Activated gamma-delta T cell treated with Interleukin-2 at 50 U/mL for 16 hours (primary cell): ENCODE measurements at regions not wholly inside any gene's neighbourhood (a gene's known extent, or its start where the extent isn't known, plus 50 kb on each side); places are given as distances from the start of the nearest gene placed in this dataset.

Source experiments
- DNase-seq: peaks from one replicate; pipeline ENCODE4 v3.0.0-alpha.2; 2020

DNA sequence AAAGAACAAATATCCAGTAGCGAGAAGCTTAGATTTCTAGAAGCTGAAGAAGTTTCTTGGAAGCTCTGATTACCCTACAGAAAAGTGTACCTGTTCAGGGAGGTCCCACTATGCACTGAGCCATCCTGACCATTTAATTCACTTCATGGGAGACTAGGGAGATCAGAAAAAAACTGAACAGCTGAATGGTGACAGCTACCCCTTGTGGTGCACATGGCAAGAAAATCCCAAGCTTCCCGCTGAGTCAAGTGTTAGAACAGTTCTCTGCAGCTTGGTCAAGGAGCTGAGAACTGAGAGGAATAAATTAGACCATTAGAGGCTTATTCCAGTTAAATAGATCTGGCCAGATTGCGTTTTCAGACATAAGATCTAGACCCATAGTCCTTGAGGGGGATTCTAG is 197.2 kb upstream of the VEPH1 start:
- DNase-seq: no peak

DNA sequence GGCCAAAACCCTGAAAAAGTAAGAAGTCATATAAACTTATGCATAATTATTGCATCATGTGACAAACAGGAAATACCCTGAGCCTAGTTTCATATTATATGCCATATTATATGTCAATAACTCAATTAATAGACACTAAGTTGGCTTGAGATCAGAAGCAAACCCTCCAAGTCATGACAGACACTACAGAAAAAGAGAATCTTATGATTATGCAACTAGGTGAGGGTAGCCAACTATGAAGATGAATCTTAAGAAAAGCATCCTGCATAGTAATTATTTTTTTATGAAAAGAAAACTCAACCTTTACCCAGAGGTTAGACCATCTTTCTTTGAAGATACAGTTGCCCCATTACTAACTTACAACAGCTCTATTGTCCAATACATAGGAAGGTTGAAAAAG is 192.4 kb upstream of the VEPH1 start:
- DNase-seq: no peak

DNA sequence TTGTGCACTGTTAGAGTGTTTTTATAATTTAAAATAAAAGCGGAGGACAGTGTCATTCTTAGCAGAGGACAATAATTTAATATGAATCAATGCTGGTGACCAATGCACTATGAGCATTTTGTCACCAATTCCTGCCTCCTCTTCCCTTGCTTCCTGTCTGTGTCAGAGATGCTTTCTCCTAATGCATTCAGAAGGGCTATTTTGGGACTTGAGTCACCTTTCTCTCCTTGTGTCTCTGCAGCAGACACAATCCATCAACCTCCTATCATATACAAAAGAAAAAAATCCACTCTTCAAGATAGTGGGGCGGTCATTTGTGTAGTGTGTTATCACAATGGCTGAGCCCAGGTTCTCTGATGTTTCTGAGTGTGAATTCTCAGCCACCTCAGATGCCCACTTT is 191.9 kb upstream of the VEPH1 start:
- DNase-seq: no peak

DNA sequence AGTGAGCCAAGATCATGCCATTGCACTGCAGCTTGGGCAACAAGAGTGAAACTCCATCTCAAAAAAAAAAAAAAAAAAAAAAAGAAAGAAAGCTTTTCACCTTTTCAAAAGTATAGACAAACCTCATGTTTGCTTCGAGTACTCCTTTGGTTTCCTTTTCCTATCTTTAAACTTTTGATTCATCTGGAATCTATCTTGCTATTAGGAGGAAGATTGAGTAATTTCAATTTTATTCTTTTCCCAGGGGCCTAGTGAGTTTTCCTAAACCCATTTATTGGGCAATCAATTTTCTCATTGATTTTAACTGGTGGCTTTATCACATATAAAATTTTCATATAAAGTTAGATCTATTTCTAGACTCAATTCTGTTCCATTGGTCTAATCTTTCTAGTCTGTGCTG is 190.5 kb upstream of the VEPH1 start:
- no peak for DNase-seq

DNA sequence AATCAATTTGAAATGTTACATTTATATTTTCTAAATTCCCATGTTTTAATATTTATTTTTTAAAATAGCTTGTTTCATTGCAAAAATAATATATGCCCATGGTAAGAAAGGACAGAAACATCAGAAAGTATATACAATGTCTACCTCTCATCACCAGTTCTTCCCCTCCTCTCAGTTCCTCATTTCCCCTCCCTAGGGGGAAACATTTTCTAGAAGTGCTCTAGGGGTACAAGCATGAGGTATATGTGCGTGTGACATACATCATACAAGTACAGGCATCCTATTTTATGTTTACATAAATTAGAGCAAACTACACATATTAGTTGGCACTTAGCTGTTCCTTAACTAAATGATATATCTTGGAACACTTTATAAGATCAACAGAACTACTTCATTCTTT is 189.3 kb upstream of the VEPH1 start:
- DNase-seq: no peak

DNA sequence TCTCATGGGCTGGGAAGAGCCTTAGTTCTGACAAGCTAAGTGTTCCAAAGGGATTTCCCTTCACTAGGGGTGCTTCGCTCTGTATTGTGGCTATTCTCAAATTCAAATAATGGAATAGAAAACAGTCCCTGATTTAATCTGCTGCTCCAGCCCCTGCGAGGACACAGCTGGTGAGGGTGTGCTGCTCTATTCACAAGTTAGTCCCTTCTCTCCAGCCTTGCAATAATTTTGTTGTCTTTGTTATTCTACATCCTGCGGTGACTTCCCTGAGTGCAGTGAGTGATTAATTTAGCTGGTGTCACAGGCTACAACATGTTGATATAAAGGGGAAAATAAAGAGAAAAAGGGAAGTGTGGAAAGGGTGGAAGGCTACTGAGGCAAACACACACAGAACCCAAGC is 180.5 kb upstream of the VEPH1 start:
- no peak for DNase-seq

DNA sequence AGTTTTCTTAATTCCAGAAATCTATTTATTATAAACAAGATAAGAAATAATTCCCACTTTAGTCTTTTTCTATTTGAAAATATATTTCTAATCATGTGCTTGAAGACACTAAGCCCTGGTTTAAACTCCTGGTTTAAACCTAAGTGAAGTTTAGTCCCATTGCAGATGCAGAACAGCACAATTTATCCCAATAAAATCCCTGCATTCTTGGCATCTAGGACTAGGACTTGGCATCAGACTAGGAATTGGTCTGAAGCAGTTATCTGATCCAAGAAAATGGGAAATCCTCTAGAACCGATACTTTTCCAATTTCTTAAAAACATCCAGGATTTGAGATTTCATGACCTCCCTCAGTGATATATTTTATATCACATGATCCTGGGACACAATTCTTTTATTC is 168.8 kb upstream of the VEPH1 start:
- no peak for DNase-seq

DNA sequence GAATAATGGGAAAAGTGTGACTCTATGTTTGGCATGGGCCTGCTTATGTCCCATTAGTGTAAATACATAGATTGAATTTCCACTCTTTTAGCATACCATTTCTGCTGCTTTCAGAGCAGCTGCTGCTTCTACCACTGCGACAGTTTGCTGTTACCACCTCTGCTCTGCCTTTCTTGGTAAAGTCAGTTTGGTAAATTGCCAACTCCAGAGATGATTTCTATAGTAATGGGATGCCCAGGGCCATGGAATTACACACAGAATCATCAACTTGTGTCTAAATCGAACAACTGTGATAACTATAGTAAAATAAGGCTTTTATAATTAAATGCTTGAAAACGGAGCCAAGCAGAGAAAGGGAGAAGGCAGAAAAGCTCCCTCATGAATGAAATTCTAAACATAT is 168.4 kb upstream of the VEPH1 start:
- DNase-seq: no peak

DNA sequence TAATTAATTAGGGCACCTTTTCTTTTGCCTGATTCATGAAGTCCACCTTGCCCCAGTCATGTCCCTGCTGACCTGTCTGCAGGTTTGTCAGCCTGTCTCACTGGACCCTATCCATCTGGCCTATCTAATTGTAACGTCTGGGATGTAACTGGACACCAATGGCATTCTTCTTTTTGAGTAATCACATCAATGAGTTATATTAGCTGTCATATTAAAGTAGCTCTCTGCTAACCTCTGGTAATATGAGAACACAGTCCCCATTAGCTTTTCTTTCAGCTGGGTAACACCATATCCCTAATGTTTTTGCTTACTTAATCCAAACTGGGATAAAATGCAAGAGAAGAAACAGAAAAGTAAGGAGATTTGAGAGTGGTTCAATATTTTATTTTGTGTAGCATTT is 166.2 kb upstream of the VEPH1 start:
- DNase-seq: no peak

DNA sequence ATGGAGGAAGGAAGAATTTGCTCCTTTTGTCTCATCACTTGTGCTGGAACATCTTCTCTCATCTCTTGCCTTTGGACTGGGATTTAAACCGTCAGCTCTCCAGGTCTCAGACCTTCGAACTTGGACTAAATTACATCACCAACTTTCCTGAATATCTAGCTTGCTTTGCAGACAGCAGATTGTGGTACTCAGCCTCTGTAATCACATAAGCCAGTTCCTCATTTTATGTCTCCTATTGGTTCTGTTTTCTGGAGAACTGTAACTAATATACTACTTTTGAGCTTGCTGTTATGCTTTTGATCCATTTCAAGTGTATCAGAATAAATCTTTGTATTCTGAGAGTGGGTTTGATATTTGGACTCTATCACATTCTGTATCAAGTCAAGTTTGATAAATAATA is 164.3 kb upstream of the VEPH1 start:
- DNase-seq: no peak

DNA sequence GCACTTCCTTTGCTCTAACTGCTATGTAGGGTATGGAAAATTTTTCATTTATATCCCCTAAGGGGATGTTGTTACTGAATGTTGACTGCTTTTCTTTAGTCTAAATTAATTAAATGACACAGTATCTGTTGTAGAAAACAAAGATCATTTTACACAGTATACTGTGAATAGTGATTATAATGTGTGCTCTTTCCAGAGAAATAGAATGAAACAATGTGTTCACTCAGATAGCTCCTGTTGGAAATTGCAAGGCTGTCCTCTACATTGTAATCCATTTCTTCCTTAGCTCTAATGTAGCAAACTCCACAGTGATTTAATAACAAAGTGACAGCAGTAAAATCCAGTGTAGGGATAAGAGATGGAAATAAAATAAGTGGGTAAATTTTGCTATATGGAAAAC is 159.0 kb upstream of the VEPH1 start:
- DNase-seq: no peak

DNA sequence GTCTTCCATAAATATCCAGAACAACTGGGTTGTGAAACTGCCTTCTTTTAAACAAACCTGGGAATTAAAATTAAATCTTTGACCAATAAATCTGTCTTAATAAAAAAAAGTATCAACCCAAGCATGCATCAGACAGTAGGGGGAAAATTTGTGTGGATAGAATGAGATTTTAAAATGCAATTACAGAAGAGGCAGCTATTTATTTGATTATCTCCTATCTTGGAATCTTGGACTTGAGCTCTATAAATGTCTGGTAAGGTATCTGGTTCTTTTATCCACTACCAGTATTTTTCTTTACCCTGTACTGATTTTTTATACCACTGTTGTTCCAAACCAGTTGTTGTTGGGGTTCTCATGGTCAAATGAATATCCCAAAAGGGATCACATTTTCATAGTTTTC is 157.6 kb upstream of the VEPH1 start:
- DNase-seq: no peak

DNA sequence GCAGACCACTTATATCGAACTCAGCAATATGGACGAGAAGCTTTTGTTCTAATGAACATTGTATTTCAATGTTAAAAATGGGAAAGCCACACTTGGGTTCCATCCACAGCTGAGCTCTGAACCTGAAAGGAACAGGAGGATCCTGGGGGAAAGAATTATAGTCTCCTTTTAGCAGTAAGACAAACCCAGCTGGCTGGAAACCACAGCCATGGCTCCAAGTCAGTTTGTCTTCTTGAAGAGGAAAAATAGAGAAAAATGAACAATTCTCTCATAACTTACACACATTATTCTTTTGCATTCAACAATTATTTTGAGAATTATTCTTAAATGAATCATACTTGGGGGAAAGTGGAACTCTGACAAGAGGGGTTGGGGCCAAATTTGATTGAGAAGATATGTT is 149.2 kb upstream of the VEPH1 start:
- DNase-seq: no peak

DNA sequence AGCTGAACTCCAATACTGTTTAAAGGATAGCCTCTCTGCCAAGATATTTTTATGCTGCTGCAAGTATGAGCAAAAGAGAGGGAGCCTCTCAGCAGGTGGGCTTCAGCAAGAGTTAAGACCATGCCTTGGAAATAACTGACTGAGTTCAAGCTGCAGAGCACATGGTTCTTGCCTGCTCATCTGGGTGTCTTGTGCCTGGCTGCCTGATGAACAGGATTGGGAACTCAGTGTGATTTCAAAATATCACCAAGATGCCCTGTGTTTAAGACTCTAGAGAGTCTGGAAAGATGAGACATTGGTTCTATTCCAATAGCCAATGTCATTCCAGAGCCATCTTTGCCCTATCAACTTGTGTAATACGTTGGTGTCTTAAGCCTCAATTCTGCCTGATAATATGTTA is 147.5 kb upstream of the VEPH1 start:
- DNase-seq: no peak

DNA sequence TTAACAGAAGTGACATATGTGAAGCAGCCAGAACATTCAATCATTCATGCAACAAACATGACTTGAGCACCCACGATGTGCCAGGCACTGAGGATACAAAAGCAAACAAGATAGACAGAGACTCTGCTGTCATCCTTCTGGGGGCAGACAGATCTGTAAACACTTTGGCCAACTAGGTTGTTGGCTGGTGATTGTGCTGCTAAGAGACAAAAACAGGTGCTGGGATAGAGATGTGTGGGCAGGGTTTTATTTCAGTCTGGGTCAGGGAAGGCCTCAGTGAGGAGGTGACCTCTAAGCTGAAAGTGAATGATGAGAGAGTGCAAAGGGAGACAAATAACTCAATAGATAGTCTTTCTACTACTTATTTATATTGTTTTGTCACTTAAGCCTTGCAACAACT is 147.0 kb upstream of the VEPH1 start:
- no peak for DNase-seq

DNA sequence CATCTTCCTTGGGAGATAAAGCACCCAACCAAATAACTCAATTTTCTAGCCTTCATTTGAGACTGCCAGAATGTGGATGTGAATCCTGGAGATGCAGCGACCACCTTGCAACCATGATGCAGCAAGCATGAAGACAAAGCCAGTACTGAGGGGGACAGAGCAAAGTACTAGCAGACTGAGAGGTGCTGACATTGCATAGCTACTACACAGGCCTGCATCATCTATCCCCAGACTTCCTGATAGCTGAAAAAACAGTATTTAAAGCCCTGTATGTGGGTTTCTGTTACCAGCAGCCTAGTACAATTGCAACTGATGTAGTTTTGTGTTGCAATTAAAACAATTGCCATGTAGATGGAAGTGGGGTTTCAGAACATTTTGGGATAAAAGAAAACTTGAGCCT is 146.3 kb upstream of the VEPH1 start:
- DNase-seq: no peak

DNA sequence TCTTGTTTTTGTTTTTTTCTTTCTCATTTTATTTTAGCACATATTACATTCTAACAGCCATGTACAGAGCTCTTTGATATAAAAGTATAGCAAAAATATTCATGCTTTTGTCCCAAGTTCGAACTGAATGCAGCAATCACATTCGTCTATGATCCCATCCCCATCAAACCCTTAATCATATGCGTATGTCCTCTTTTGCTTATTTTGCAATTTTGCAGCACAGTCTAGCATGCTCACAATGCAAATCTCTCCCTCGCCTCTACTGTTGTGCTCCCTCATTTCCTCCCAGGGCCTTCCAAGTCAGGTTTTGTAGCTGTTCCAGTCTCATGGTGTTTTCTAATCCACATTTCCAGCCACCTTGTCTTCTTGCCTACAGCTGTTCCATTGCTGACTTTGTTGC is 144.6 kb upstream of the VEPH1 start:
- no peak for DNase-seq

DNA sequence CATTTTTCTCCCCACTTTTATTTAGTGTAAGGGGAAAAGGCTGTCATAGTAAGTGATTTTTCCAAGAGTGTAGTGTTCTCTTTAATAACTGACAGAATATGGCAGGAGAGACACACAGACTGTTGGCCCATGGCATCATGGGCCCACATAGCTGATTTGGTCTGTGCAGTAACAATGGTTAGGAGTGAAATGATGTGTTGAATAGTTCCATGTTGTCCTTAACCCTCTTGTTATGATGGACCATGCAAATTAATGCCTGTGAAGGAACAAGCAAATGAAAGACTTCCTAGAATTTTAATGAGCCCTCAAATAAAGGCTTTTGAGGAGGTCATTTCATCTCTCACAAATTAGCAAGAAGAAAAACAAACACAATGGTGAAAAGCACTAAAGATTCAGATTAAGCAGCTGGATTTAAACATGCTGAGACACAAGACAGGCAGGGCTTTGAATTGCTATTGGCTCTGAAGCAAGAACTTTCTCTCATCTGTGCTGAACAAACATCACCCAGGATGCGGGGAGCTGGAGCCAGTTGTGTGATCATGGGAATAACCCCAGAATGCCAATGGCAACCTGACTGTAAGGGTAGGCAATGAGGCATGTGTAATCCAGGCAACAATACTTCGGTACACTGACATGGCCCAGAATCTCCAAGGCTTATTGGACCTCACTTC is 136.7 kb upstream of the VEPH1 start:
- DNase-seq: no peak

DNA sequence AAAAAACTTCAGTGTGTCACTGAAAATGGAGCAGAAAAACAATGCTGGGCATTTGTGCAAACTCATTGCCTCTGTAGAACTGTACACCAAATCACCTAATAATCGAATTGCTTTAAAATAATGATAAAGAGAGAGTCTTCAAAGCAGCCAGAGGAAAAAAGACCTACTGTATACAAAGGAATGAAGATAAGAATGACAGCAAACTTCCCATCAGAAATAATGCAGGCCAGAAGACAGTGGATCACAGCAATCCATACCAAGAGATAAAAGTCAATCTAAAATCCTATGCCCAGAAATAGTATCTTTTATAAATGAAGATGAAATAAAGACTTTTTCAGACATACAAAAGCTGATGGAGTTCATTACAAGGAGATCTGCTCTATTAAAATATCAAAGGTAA is 134.7 kb upstream of the VEPH1 start:
- no peak for DNase-seq

DNA sequence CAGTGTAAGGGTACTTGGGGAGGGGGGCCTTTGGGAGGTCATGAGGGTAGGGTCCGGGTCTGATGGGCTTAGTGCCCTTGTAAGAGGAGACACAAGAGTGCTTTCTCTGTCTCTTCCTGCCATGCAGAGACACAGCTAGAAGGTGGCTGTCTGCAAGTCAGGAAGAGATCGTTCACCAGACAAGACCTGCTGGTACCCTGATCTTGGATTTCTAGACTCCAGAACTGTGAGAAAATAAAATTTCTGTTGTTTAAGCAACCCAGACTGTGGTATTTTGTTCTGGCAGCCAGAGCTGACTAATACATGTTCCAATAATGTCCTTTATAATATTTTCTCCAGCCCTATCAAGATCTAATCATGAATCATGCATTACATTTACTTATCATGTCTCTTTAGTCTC is 130.0 kb upstream of the VEPH1 start:
- no peak for DNase-seq

DNA sequence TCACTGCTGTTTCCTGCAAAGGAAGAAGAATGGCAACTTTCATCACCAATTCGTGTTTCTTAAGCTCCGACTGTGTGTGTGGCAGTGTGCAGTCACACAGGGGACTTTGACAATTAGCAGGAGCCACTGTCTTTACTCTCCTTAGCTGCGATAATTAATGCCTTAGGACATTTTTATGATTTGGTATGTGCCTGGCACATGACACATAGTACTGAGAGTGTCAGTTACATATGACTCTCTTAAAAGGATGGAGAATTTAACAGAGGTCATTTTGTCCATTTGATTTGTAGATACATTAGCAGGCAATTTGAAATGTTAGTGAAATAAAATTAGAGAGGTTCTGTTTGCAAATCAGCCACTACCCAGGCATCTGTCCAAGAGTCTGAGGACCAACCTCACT is 128.9 kb upstream of the VEPH1 start:
- DNase-seq: no peak

DNA sequence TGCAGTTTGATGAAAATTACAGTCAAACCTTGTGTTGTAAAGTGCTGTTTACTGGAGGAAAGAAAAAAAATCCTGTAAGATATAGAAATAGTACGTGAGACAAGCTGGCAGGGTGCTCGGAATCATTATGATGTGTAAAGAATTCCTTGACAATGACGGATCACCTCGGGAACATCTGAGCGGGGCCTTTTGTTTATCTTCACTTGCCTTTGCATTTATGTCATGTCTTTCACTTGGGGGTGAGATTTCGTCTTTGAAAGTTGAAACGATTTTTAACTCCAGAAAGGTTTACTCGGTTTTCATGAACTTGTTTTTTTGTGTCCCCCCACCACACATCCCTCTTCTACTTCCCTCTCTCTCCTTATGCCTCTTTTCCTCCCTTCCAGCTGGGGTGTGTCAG is 128.3 kb upstream of the VEPH1 start:
- no peak for DNase-seq

DNA sequence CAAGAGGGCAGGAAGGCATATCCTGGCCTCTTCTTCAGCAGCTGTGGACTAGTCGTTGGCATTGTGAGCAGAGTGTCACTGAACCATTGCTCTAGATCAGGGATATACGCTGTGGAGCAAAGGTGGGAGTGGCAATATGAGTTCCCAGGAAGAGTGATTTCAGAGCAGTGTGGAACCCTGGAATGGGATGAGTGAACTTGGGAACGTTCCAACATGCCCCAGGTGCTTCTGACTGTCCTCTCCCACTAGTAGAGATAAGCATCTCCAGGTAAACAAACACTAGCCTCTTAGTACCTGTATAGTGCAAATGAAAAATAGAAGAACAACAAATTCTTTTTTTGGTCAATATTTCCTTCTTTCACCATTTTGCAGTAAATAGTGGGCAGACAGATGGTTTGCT is 123.6 kb upstream of the VEPH1 start:
- DNase-seq: no peak

DNA sequence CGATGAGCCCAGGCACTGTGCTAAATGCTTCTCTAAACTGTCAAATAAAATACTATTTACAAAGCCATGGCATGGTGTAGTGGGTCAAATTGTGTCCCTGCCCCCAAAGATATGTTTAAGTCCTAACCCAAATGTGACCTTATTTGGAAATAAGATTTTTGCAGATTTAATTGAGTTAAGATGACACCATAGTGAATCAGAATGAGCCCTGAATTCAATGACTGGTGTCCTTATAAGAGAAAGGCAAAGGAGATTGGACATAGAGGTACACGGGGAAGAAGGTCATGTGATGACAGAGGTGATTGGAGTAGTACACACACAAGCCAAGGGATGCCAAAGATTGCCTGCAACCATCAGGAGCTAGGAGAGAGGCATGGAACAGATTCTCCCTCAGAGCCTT is 121.6 kb upstream of the VEPH1 start:
- DNase-seq: no peak

DNA sequence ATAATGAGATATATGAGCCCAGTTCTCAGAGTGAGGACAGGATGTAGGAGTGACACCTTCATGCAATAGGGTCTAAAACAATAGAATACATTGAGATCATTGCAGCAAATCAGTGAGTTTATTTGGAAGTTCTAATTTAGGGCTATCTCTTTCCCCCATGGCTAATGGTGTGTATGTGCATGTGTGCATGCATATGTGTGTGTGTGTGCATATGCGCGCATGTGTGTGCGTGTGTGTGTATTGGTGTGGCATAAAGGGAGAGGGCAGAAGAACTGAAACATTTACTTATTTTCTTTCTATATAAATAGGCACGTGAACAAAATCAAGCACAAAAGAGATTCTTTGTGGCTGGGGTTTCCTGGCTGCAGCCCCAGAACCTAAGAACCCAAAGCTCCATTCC is 115.7 kb upstream of the VEPH1 start:
- DNase-seq: no peak
